ENCODE measurements at regions not wholly inside any gene's neighbourhood (a gene's known extent, or its start where the extent isn't known, plus 50 kb on each side); places are given as distances from the start of the nearest gene placed in this dataset.
"Not testable (repeated sequence)": the region's sequence is repeated elsewhere in the genome, so short reads cannot be mapped to it uniquely, and the experiment has no call there.

- DNase-seq: no peak
Observed at GRCh38 chr4:126172126-126172525, 857.4 kb downstream of the FAT4 start.

GRCh38 chr4:126174627-126175026 is 859.9 kb downstream of the FAT4 start:
- no peak for DNase-seq

GRCh38 chr4:126180642-126181041 is 865.9 kb downstream of the FAT4 start:
- DNase-seq: no peak

- no peak for DNase-seq
Observed at GRCh38 chr4:126182336-126182735, 867.6 kb downstream of the FAT4 start.

GRCh38 chr4:126182786-126183185 is 868.0 kb downstream of the FAT4 start:
- no peak for DNase-seq

GRCh38 chr4:126183206-126183605 is 868.5 kb downstream of the FAT4 start:
- DNase-seq: no peak

GRCh38 chr4:126191536-126191935 is 876.8 kb downstream of the FAT4 start:
- no peak for DNase-seq

GRCh38 chr4:126192506-126192905 is 877.8 kb downstream of the FAT4 start:
- DNase-seq: no peak

GRCh38 chr4:126201251-126202138 is 886.7 kb downstream of the FAT4 start:
- not testable (repeated sequence) for DNase-seq

GRCh38 chr4:126202226-126202625 is 887.5 kb downstream of the FAT4 start:
- DNase-seq: no peak

GRCh38 chr4:126207910-126208309 is 893.2 kb downstream of the FAT4 start:
- no peak for DNase-seq

GRCh38 chr4:126209147-126209546 is 894.4 kb downstream of the FAT4 start:
- DNase-seq: no peak

GRCh38 chr4:126213996-126214395 is 899.2 kb downstream of the FAT4 start:
- DNase-seq: no peak

- no peak for DNase-seq
Observed at GRCh38 chr4:126215759-126216158, 901.0 kb downstream of the FAT4 start.

- no peak for DNase-seq
Observed at GRCh38 chr4:126216611-126217010, 901.9 kb downstream of the FAT4 start.

- DNase-seq: no peak
Observed at GRCh38 chr4:126221282-126221681, 906.5 kb downstream of the FAT4 start.

GRCh38 chr4:126221717-126222340 is 907.1 kb downstream of the FAT4 start:
- no peak for DNase-seq

GRCh38 chr4:126223784-126224407 is 909.1 kb downstream of the FAT4 start:
- DNase-seq: no peak

GRCh38 chr4:126227428-126227827 is 912.7 kb downstream of the FAT4 start:
- DNase-seq: no peak

GRCh38 chr4:126230269-126230668 is 915.5 kb downstream of the FAT4 start:
- DNase-seq: no peak

GRCh38 chr4:126233483-126233882 is 918.7 kb downstream of the FAT4 start:
- DNase-seq: no peak

GRCh38 chr4:126238013-126238412 is 923.3 kb downstream of the FAT4 start:
- no peak for DNase-seq

GRCh38 chr4:126241634-126242033 is 926.9 kb downstream of the FAT4 start:
- no peak for DNase-seq
